ENCODE measurements at regions not wholly inside any gene's neighbourhood (a gene's known extent, or its start where the extent isn't known, plus 50 kb on each side); places are given as distances from the start of the nearest gene placed in this dataset.

DNA sequence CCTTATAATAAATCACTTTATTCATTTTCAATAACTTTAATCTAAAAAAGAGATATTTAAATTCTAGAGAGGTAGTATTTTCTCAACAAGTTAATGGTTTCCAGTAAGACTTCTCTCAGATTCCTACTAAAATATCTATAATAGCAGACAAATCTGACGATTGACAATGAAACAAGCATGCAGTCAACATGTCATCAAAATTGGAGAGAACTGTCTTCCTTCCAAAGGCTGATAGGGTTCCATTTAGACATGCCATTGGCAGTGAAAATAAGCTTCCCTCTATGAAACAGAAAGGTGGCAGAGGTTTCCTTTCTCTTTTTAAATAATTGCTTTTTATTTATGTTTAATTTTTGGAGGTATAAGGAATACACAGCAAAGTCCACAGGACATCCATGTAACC lies 217.1 kb downstream of the POM121L12 start:
- Histone ChIP-seq H3K27ac (no peak overlapping the region), H3K36me3 (replicated peaks in 1 of 2) (no peaks in the 10 kb centered on the region), H3K9me3 (replicated peaks in 1 of 3) (no peaks in the 10 kb centered on the region), H3K27me3 (no peaks in the 10 kb centered on the region), H3K4me3 (no peak overlapping the region), H3K4me1 (replicated peaks in 1 of 2) (no peaks in the 10 kb centered on the region)
- intact Hi-C loops (cut with DNase I): no loop called here
- TF ChIP-seq POLR2A (IDR thresholded peaks at IDR 0.05): no peak
- TF ChIP-seq, protein P1, sequence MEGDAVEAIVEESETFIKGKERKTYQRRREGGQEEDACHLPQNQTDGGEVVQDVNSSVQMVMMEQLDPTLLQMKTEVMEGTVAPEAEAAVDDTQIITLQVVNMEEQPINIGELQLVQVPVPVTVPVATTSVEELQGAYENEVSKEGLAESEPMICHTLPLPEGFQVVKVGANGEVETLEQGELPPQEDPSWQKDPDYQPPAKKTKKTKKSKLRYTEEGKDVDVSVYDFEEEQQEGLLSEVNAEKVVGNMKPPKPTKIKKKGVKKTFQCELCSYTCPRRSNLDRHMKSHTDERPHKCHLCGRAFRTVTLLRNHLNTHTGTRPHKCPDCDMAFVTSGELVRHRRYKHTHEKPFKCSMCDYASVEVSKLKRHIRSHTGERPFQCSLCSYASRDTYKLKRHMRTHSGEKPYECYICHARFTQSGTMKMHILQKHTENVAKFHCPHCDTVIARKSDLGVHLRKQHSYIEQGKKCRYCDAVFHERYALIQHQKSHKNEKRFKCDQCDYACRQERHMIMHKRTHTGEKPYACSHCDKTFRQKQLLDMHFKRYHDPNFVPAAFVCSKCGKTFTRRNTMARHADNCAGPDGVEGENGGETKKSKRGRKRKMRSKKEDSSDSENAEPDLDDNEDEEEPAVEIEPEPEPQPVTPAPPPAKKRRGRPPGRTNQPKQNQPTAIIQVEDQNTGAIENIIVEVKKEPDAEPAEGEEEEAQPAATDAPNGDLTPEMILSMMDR (IDR thresholded peaks at IDR 0.05): no peak
- WGBS, 4 donors: 37 to 71% (median 50%) methylated on average over 1 of the region's 1 CpG
- no peak for DNase-seq

DNA sequence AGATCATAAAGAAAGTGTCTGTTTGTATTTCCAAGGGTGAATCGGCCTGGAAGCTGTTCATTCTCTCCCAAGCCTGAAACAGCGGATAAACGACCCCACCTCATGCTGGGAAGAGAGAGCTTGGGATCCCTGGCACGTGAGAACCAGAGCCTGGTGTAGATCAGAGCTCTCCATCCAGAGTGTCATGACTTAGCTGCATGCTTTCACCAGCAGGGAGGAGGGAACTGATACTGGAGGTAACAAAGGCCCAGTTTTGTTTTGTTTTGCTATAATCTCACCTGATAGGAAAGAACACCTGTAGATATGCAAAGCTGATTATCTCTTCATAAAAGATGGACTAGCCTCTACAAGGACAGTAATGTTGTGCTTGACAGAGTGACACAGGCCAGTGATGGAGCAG lies 236.6 kb downstream of the POM121L12 start:
- H3K4me3 ChIP-seq: no peak overlapping the region
- intact Hi-C loops (cut with DNase I): no loop called here
- H3K27me3 ChIP-seq: no peaks in the 10 kb centered on the region
- TF ChIP-seq, protein P1 (IDR thresholded peaks at IDR 0.05): no peak
- no peak for TF ChIP-seq POLR2A (IDR thresholded peaks at IDR 0.05)
- 40 to 43% (median 43%) methylated on average over 4 of the region's 4 CpGs for WGBS, 4 donors
- no peaks in the 10 kb centered on the region for H3K36me3 ChIP-seq (replicated peaks in 1 of 2)
- H3K4me1 ChIP-seq (replicated peaks in 1 of 2): no peaks in the 10 kb centered on the region
- no peak overlapping the region for H3K27ac ChIP-seq
- H3K9me3 ChIP-seq (replicated peaks in 1 of 3): no peaks in the 10 kb centered on the region
- DNase-seq: no peak

DNA sequence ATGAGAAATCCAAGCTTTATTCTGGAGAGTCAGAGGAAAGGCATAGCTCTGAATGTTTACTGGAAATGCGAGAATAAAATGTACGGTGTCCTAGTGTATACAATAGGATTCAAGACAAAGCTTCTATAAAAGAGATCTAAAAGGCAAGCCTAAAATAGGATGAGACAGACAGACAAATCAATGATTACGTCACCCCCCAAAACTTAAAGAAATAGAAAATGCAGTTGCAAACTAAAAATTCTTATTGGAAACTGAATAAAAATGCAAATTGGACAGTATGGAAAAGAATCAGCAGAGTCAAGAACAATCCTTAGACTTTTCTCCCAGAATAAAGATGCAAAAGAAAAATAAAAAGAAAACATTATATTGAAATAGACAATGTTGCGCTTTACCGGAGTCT lies 245.9 kb downstream of the POM121L12 start:
- intact Hi-C loops (cut with DNase I): loop anchor here in 1 of 2 donors (2.0 kb wide), 1 partner anchor 27 kb away; no protein-coding TSS in a partner anchor
- Histone ChIP-seq H3K4me3 (no peak overlapping the region), H3K4me1 (replicated peaks in 1 of 2) (no peaks in the 10 kb centered on the region), H3K36me3 (replicated peaks in 1 of 2) (no peaks in the 10 kb centered on the region), H3K9me3 (replicated peaks in 1 of 3) (no peaks in the 10 kb centered on the region), H3K27me3 (no peaks in the 10 kb centered on the region), H3K27ac (no peak overlapping the region)
- WGBS, 4 donors: 83 to 93% (median 86%) methylated on average over 5 of the region's 5 CpGs
- DNase-seq: no peak
- TF ChIP-seq, protein P1 (IDR thresholded peaks at IDR 0.05): no peak
- TF ChIP-seq POLR2A (IDR thresholded peaks at IDR 0.05): no peak

DNA sequence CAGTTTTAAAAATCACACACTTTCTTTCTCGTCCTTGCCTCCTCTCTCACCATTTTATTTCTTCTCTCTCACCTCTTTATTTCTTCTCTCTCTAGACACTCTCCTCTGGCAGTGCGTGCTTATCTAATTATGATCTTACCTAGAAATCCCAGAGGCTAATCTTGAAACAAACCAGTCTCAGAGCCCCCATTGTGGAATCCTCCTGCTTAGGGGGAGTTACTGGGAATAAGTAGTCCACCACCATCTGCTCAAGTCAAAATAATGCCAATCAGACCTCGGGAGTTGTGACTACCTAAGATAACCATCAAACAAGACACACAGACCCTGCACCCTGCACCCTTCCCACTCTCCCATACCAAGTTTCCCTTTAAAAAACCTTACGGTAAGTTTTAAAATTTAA lies 256.9 kb downstream of the POM121L12 start:
- Histone ChIP-seq H3K27me3 (no peaks in the 10 kb centered on the region), H3K9me3 (replicated peaks in 1 of 3) (no peaks in the 10 kb centered on the region), H3K27ac (no peak overlapping the region), H3K36me3 (replicated peaks in 1 of 2) (no peaks in the 10 kb centered on the region), H3K4me1 (replicated peaks in 1 of 2) (no peaks in the 10 kb centered on the region), H3K4me3 (no peak overlapping the region)
- TF ChIP-seq, protein P1 (IDR thresholded peaks at IDR 0.05): no peak
- no peak for TF ChIP-seq POLR2A (IDR thresholded peaks at IDR 0.05)
- no peak for DNase-seq
- intact Hi-C loops (cut with DNase I): no loop called here
- 63 to 67% (median 66%) methylated on average over 4 of the region's 4 CpGs for whole genome bisulfite sequencing, 4 donors
